Ishikawa (cell line): ENCODE measurements at regions not wholly inside any gene's neighbourhood (a gene's known extent, or its start where the extent isn't known, plus 50 kb on each side); places are given as distances from the start of the nearest gene placed in this dataset.

ENCODE experiments used
- CEBPB ChIP-seq: IDR thresholded peaks from 2 replicates; pipeline ENCODE4 v1.6.1; 2012
- EP300 ChIP-seq: IDR thresholded peaks from 2 replicates; pipeline ENCODE4 v1.6.1; 2012; ENCODE audit warnings: borderline replicate concordance
- FOXM1 ChIP-seq: IDR thresholded peaks from 2 replicates; pipeline ENCODE4 v1.6.1; 2012; ENCODE audit warnings: low read depth, borderline replicate concordance
- TAF1 ChIP-seq: IDR thresholded peaks from 2 replicates; pipeline ENCODE4 v1.6.1; 2012; ENCODE audit warnings: low read depth, mild to moderate bottlenecking
- TCF12 ChIP-seq: IDR thresholded peaks from 2 replicates; pipeline ENCODE4 v1.6.1; 2012; ENCODE audit warnings: low read depth
- TEAD4 ChIP-seq: IDR thresholded peaks from 2 replicates; pipeline ENCODE4 v1.6.1; 2012
- ZBTB7A ChIP-seq: IDR thresholded peaks from 2 replicates; pipeline ENCODE4 v1.6.1; 2012; ENCODE audit warnings: low read depth

- TF ChIP-seq CEBPB (no peak), TEAD4 (no peak), FOXM1 (no peak), TCF12 (no peak), ZBTB7A (no peak), EP300 (no peak), TAF1 (no peak)
These were observed 564.1 kb upstream of the KCND2 start for GRCh38 chr7:119708891-119709290.
